ENCODE measurements at regions not wholly inside any gene's neighbourhood (a gene's known extent, or its start where the extent isn't known, plus 50 kb on each side); places are given as distances from the start of the nearest gene placed in this dataset.
A peak's percentile ranks its signal among the peaks of the same experiment; 100 is the strongest.
"Not testable (repeated sequence)": the region's sequence is repeated elsewhere in the genome, so short reads cannot be mapped to it uniquely, and the experiment has no call there.

- H3K4me3 ChIP-seq (ENCODE audit: low read depth, low read length), result no peak overlapping the region
- TF ChIP-seq, protein P1, sequence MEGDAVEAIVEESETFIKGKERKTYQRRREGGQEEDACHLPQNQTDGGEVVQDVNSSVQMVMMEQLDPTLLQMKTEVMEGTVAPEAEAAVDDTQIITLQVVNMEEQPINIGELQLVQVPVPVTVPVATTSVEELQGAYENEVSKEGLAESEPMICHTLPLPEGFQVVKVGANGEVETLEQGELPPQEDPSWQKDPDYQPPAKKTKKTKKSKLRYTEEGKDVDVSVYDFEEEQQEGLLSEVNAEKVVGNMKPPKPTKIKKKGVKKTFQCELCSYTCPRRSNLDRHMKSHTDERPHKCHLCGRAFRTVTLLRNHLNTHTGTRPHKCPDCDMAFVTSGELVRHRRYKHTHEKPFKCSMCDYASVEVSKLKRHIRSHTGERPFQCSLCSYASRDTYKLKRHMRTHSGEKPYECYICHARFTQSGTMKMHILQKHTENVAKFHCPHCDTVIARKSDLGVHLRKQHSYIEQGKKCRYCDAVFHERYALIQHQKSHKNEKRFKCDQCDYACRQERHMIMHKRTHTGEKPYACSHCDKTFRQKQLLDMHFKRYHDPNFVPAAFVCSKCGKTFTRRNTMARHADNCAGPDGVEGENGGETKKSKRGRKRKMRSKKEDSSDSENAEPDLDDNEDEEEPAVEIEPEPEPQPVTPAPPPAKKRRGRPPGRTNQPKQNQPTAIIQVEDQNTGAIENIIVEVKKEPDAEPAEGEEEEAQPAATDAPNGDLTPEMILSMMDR (IDR thresholded peaks at IDR 0.05; ENCODE audit: insufficient read depth, low read depth, low read length, missing control alignments), result no peak
- peak; percentile 58 for DNase-seq (ENCODE audit: low read depth)
These were observed 56.7 kb downstream of the CCDC74A start for GRCh38 chr2:131584380-131584779.

GRCh38 chr2:131584940-131585339 is 57.3 kb downstream of the CCDC74A start:
- TF ChIP-seq, protein P1 (IDR thresholded peaks at IDR 0.05; ENCODE audit: insufficient read depth, low read depth, low read length, missing control alignments), result no peak
- DNase-seq (ENCODE audit: low read depth), result peak; percentile 87
- no peak overlapping the region for H3K4me3 ChIP-seq (ENCODE audit: low read depth, low read length)

GRCh38 chr2:131588152-131588873 is 60.6 kb downstream of the CCDC74A start:
- peak; percentile 81 for DNase-seq (ENCODE audit: low read depth)
- TF ChIP-seq, protein P1 (IDR thresholded peaks at IDR 0.05; ENCODE audit: insufficient read depth, low read depth, low read length, missing control alignments), result no peak

GRCh38 chr2:131589126-131589525 is 61.4 kb downstream of the CCDC74A start:
- H3K4me3 ChIP-seq (ENCODE audit: low read depth, low read length), result not testable (repeated sequence)

More at GRCh38 chr2:131588152-131588873, 60.6 kb downstream of the CCDC74A start:
- peak overlapping the region; percentile 0 for H3K4me3 ChIP-seq (ENCODE audit: low read depth, low read length)

DNA sequence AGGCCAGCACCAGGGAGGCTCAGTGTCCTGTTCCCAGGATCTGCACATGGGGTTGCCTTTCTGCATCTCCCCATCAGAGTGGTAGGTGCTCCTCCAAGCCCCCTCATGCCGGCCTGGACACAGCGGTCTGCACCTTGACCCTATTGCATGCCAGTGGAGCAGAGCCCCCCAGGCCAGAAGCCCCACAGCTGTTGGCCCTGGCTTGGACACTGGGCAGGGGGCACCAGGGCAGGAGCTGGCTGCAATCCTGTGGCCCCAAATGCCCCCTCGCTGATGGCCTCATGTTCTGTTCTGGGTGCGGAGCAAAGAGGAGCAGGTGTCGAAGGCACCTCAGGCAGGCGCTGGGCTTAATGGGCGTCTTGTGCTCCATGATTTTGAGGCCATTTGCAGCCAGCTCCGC is 62.7 kb downstream of the CCDC74A start:
- TF ChIP-seq, protein P1 (IDR thresholded peaks at IDR 0.05; ENCODE audit: insufficient read depth, low read depth, low read length, missing control alignments), result no peak
- no peak for DNase-seq (ENCODE audit: low read depth)
- no peak overlapping the region for H3K4me3 ChIP-seq (ENCODE audit: low read depth, low read length)

More at GRCh38 chr2:131589126-131589525, 61.4 kb downstream of the CCDC74A start:
- not testable (repeated sequence) for DNase-seq (ENCODE audit: low read depth)

- DNase-seq (ENCODE audit: low read depth), result no peak
- TF ChIP-seq, protein P1 (IDR thresholded peaks at IDR 0.05; ENCODE audit: insufficient read depth, low read depth, low read length, missing control alignments), result no peak
- H3K4me3 ChIP-seq (ENCODE audit: low read depth, low read length), result no peak overlapping the region
These were observed 63.2 kb downstream of the CCDC74A start for GRCh38 chr2:131590896-131591295.

GRCh38 chr2:131596561-131596960 is 68.9 kb downstream of the CCDC74A start:
- not testable (repeated sequence) for H3K4me3 ChIP-seq (ENCODE audit: low read depth, low read length); DNase-seq (ENCODE audit: low read depth)

GRCh38 chr2:131602444-131602843 is 74.8 kb downstream of the CCDC74A start:
- peak; percentile 52 for DNase-seq (ENCODE audit: low read depth)
- not testable (repeated sequence) for H3K4me3 ChIP-seq (ENCODE audit: low read depth, low read length)

DNA sequence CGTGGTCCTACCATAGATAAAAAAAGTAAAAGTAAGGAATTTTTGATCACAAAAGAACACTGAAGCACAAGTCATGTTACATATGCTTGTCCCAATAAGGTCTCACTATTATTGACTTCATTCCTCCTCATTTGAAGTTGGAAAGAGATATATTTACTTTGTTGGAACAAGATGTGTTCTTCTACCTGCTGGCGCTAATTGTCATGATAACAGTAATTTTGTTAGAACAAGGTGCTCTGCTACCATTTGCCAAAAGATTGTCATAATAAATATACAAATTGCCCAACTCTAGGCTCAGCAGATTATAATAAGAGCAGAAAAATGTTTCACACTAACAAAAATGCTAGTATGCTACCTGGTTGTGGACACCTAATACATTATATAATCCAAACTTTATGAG is 77.0 kb downstream of the CCDC74A start:
- not testable (repeated sequence) for DNase-seq (ENCODE audit: low read depth); H3K4me3 ChIP-seq (ENCODE audit: low read depth, low read length)

- DNase-seq (ENCODE audit: low read depth); H3K4me3 ChIP-seq (ENCODE audit: low read depth, low read length): not testable (repeated sequence)
These were observed 78.7 kb downstream of the CCDC74A start for GRCh38 chr2:131606366-131606765.

GRCh38 chr2:131607056-131607455 is 79.4 kb downstream of the CCDC74A start:
- not testable (repeated sequence) for DNase-seq (ENCODE audit: low read depth); H3K4me3 ChIP-seq (ENCODE audit: low read depth, low read length)

DNA sequence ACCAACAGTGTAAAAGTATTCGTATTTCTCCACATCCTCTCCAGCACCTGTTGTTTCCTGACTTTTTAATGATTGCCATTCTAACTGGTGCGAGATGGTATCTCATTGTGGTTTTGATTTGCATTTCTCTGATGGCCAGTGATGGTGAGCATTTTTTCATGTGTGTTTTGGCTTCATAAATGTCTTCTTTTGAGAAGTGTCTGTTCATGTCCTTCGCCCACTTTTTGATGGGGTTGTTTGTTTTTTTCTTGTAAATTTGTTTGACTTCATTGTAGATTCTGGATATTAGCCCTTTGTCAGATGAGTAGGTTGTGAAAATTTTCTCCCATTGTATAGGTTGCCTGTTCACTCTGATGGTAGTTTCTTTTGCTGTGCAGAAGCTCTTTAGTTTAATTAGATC is 86.9 kb downstream of the CCDC74A start:
- not testable (repeated sequence) for H3K4me3 ChIP-seq (ENCODE audit: low read depth, low read length); DNase-seq (ENCODE audit: low read depth)

GRCh38 chr2:131618320-131618719 is 90.6 kb downstream of the CCDC74A start:
- not testable (repeated sequence) for DNase-seq (ENCODE audit: low read depth)

More at GRCh38 chr2:131618320-131618719, 90.6 kb downstream of the CCDC74A start:
- H3K4me3 ChIP-seq (ENCODE audit: low read depth, low read length), result not testable (repeated sequence)

All from GM12865 (cell line).